Limb (tissue), 2 donors: ENCODE measurements at regions not wholly inside any gene's neighbourhood (a gene's known extent, or its start where the extent isn't known, plus 50 kb on each side); places are given as distances from the start of the nearest gene placed in this dataset.
A peak's percentile ranks its signal among the peaks of the same experiment; 100 is the strongest.
"Not testable (repeated sequence)": the region's sequence is repeated elsewhere in the genome, so short reads cannot be mapped to it uniquely, and the experiment has no call there.

ENCODE experiments used
- DNase-seq, 2 donors: peaks; one replicate each; pipeline ENCODE4 v3.0.0-alpha.2; 2016; ENCODE audit errors: extremely low spot score in 2 of 2

DNA sequence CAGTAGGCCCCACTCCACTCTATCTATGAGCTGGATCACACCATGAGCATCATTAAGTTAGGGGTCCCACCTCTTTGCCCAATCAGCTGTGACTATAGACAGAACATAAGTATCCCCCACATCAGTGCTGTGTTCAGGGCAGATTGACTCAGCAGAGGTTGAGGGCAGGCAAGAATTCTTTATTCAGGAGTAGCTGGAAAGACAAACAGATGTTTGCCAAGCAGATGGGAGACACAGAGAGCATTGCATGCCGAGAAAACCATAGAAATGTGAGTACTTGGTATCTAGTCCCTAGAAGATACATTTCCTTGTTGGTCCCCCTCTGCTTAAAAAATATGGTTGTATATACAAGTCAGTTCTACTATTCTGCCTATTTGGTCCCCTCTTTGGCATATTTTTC, 440.8 kb downstream of the RAP2B start:
- no peak for DNase-seq

- DNase-seq, result no peak
Observed at GRCh38 chr3:153614140-153614539, 452.1 kb downstream of the RAP2B start.

GRCh38 chr3:153614563-153614962, 452.5 kb downstream of the RAP2B start:
- no peak for DNase-seq

DNA sequence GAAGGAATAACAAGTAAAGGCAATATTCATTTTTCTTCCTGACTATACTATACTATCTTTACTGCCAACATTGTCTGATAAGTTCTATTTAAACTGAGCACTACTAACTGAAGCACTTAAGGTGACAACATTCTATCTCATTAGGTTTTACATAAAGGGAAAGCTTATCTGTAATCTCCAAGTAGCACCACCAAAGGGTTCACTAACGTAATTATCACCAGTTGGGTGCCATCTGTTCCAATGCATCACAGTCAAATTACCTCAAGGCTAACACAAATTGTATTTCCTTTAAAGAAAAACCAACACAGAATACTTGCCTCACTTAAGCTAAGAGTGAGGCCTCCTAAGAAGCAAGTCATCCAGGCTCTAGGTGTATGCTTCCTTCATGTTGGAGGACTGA, 453.8 kb downstream of the RAP2B start:
- no peak for DNase-seq

GRCh38 chr3:153617463-153617862, 455.4 kb downstream of the RAP2B start:
- no peak for DNase-seq

DNA sequence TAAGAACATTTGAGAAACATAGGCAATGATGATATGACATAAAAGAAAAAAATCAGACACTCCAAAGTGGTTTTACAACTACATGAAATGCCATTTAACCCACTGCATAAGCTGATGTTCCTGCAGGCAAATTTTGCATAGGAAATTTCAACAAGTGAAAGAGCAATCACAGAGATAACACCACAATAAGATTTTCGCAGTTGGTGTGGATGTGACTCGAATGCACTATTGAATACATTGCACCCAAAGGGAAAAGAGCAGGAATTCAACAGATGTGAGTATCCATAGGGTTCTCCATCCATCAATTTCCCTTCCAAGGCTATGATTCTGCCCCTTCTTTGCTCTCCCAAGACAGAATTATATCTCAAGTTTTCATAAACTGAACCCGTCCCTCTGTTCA, 456.1 kb downstream of the RAP2B start:
- DNase-seq, result no peak

- DNase-seq, result no peak
Observed at GRCh38 chr3:153619268-153619667, 457.2 kb downstream of the RAP2B start.

DNA sequence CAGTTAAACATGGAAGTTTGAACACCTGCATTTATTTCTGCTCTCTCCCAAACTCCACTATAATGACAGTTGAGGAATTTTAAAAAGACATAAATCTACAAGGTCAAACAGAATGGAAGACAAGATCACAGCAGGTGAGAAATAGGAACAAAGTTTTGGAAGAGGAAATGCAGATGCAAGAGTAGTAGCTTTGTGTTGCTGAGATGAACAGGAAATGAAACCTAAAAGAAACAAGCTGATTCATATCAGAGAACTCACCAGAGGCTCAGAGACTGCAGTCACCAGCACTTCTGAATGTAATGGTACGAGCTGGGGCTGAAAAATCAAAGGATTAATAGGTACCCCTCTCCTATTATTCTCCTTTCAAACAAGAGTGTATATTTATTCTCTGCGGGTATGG, 459.9 kb downstream of the RAP2B start:
- DNase-seq, result no peak

DNA sequence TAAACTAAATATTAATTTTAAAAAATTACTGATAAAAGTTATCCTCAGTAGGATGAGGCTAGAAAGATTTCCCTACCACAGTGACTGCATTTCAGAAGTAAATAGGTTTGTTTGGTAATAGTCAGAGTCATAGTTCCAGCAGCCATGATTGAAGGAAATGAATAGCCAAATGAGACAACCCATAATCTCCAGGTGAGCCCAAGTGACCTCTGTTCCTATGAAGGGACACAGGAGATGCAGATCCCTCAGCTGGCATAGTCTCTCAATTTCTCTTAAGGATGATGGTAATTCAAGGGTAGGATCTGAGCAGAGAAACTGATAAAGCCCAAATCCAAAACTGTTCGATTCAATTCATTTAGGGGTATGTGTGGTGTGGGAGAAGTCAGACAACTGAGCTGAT, 461.8 kb downstream of the RAP2B start:
- no peak for DNase-seq

DNA sequence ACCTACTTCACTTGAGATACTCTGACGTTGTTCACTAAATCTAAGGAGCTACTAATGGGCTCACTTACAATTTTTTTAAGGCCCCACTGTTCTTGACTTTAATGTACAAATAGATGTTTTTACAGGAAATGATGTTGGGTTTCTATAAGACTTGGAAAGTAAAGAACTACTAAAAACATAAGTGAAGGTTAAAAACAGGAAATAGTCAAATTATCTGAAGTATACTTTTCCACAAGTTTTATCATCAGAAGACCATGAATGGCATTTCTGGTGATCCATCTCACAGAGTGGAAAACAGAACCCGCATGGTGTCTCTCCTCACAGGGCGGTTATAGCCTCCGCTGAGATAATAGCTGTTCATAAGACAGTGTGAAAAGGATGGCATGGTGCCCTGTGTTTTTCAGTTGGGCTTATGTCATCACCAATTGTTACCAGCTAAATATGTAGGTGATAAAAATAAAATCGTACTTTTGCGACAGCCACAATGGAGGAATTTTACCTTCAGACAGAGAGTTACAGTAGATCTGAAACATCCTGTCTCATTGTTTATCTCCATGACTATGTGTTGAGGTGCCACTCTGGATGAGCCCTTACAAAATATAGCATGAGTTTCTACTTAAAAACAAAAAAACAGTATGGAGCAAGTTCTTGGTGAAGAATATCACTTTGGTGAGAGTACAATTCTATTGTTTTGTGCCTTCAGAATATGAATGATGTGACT, 462.4 kb downstream of the RAP2B start:
- DNase-seq, result no peak

- no peak for DNase-seq
Observed at GRCh38 chr3:153625506-153625905, 463.5 kb downstream of the RAP2B start.

GRCh38 chr3:153626158-153626557, 464.1 kb downstream of the RAP2B start:
- DNase-seq, result no peak

DNA sequence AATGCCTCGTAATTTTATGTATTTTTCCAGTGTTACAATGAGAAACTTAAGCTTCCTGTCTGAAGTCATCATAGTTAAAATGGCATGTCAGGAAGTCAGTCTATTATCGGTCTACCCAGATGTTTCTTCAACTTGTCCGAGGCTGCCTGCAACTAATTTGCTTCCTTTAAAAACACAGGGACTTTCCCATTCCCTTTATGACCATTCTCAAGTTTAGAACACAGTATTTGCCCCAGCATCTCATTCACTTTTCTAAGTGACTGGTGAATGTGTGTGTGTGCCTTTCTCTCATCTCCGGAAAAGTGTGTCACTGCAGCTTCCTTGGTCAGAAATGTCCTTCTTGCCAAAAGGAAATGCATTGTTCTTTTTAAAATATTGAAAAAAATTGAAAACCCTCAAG, 466.6 kb downstream of the RAP2B start:
- DNase-seq, result peak in 1 of 2 donors; percentile 14

DNA sequence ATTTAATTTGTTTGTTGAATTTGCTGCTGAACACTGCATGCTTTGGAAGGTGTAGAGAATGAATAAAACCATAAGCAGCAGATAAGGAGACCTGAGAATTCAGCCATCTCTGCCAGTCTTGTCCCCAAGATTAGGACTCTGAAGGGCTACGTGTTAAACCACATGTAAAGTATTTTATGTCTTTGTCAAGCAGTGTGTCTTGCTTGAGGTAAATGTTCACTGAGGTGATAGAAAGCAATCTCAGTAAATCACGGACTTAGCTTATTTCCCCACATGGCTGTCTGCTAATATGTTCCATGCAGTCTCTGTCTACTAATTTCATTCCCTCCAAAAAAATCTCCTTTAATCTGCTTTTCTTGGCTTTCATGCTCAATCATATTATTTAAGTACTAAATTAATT, 467.1 kb downstream of the RAP2B start:
- DNase-seq, result no peak

- DNase-seq, result no peak
Observed at GRCh38 chr3:153631102-153631501, 469.1 kb downstream of the RAP2B start.

GRCh38 chr3:153631664-153632063, 469.6 kb downstream of the RAP2B start:
- DNase-seq, result no peak

DNA sequence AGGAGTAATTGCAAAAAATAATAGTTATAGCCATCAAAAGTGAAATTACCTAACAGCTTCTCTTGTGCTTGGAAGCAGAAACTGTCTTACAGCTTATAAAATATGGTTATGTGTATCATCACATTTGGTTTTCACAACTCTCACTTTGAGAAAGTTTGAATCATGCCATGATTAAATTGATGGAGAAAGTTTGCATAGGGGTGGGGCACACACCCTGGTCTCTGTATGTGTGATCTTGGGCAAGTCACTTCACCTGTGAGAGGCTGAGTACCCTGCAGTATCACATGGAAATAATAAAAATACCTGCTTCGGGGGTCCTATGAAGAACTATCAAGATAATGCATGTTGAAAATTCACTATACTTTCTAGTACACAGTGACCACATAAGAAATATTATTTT, 471.4 kb downstream of the RAP2B start:
- no peak for DNase-seq

DNA sequence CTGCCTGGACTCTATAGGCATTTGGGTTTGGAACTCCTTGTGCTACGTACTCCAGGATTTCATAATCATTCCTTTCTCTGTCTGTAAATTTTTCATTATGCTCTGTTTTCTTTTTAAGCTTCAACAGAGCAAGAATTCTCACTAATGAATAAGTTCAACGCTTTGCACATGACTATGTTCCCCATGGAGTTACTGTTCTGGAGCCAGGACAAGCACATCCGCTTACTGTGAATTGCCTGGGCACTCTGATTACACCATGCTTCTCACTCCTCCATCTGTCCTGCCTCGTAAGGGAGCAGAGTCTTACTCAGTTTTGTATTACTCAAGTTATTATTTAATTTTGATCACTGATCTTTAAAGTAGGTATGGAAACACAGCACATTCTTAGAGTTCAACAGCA, 472.7 kb downstream of the RAP2B start:
- DNase-seq, result no peak

DNA sequence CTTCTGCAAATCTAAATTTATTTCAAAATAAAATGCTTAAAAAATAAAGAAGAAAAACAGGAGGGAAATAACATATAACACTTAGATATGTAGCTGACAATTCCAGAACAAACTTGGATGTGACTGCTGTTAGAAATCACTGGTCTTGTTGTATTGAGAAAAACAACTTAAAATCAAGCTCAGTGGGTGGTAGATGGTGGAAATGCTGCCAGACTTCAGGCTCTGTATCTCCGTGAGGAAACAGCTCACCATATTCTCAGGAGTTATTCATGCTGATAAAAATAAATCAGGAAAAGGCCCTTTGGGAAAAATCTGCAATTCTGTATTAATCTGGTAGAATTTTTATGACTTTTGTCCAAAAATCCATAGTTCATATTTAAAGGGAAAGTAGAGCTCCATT, 477.6 kb downstream of the RAP2B start:
- no peak for DNase-seq

DNA sequence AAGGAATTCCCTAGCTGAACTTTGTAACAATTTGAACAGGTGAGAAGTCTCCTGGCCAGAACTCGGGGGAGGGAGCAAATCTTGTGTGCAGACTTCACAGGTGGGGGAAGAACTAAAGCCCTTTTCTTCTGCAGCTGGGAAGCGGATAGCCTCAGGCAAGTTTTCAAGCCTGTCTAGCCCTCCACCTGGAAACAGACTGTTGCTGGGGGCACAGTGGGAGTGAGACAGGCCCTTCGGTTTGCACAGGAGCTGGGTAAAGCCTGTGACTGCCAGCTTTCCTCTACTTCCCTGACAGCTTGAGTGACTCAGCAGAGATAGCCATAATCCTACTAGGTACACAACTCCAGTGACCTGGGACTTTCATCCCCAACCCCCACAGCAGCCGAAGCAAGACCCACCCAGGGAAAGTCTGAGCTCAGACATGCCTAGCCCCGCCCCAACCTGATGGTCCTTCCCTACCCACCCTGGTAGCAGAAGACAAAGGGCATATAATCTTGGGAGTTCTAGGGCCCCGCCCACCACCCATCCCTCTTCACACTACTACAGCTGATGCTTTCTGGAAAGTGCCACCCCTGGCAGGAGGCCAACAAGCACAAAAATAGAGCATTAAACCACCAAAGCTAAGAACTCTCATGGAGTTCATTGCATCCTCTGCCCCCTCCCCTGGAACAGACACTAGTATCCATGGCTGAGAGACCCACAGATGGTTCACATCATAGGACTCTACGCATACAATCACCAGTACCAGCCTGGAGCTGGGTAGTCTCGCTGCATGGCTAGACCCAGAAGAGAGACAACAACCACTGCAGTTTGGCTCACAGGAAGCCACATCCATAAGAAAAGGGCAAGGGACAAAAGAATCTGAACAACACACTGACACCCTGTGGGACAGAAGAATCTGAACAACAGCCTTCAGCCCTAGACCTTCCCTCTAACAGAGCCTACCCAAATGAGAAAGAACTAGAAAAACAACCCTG, 479.0 kb downstream of the RAP2B start:
- no peak for DNase-seq

DNA sequence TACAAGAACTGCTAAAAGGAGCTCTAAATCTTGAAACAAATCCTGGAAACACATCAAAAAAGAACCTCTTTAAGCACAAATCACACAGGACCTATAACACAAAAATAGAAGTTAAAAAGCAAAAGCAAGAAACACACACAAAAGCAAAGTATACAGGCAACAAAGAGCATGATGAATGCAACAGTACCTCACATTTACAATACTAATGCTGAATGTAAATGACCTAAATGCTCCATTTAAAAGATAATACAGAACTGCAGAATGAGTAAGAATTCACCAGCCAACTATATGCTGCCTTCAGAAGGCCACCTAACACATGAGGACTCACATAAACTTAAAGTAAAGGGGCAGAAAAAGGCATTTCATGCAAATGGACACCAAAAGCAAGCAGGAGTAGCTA, 478.6 kb upstream of the ARHGEF26 start:
- DNase-seq, result not testable (repeated sequence)

GRCh38 chr3:153643471-153643870, 477.7 kb upstream of the ARHGEF26 start:
- DNase-seq, result not testable (repeated sequence)
